HG02610 (cell line): ENCODE measurements at regions not wholly inside any gene's neighbourhood (a gene's known extent, or its start where the extent isn't known, plus 50 kb on each side); places are given as distances from the start of the nearest gene placed in this dataset.
A peak's percentile ranks its signal among the peaks of the same experiment; 100 is the strongest.

ENCODE experiments used
- ATAC-seq: cut with Tn5 transposase; IDR thresholded peaks from one replicate; pipeline ENCODE4 v1.9.1; 2021; ENCODE audit warnings: mild to moderate bottlenecking, moderate library complexity; ENCODE audit not compliant: unreplicated experiment

DNA sequence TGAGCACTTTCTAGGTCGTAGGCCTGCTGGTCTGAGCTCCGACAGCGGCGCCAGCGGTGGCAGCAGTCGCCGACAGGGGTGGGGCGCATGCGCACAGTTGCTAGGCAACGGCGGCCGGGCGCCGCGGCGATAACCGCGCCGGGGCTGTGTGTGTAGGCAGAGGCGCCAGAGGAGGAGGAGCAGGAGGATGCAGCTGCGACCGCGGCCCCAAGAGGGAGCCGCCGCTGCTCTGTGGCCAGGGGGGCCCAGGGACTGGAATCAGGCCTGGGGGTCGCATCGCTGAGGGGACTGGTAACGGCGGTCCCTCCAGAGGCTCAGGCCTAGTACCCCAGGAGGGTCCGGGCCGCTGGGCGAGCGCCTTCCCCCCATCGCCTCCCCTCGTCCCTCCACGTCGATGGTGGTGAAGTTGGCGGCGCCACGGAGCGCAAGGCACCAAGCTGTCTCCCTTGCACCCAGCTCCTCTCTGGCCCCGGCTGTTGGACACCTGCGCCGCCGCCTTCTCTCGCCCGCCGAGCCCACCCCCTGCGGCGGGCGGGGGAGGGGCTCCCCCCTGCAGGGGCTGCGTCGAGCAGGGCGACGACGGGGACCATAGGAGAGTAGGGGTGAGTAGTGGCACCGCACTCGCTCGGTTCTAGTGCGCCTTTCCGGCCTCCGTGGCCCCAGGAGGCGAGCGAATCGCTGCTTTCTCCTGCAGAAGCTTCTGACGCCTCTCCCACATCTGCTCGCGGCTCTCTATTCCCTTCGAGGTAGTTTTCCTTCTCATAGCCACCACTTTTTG is 58.6 kb upstream of the ZC4H2 start, which contains the start of gene ZC3H12B:
Gene ZC3H12B, plus strand, starts transcription at position 159 of the 778 bp plus-strand sequence.
- peak; percentile 97 for ATAC-seq

DNA sequence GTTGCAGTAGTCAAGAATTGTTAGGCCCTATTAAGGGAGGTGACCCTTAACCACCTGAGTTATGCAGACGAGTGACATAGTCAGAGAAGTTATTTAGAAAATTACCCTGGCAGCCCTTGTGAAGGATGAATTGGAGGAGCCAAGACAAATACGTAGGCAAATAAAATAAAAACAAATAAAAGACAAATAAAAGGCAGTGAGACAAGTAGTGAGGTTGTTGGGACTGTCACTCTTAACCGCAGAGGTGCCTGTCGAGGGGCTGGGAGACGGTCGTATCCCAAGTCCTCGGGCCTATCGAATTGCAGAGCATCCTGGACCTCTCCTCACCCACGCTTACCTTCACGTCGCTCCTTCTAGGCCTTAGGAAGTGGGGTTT is 58.0 kb upstream of the ZC4H2 start:
- no peak for ATAC-seq
